ENCODE measurements at regions not wholly inside any gene's neighbourhood (a gene's known extent, or its start where the extent isn't known, plus 50 kb on each side); places are given as distances from the start of the nearest gene placed in this dataset.

GRCh38 chr4:186954956-186955355, 231.3 kb upstream of the FAT1 start:
- Histone ChIP-seq H3K4me3 (ENCODE audit: low read depth in 1 of 2, low read length in 1 of 2) (no peak overlapping the region), H3K36me3 (no peaks in the 10 kb centered on the region), H3K9me3 (no peaks in the 10 kb centered on the region), H3K4me1 (ENCODE audit: control insufficient read depth in 1 of 2, insufficient read depth in 1 of 2, low read depth in 1 of 2, low read length in 1 of 2) (no peaks in the 10 kb centered on the region), H3K27ac (no peak overlapping the region), H3K27me3 (no peaks in the 10 kb centered on the region)
- no peak for TF ChIP-seq CTCF (IDR thresholded peaks at IDR 0.05)

- Histone ChIP-seq H3K4me3 (ENCODE audit: low read depth in 1 of 2, low read length in 1 of 2) (no peak overlapping the region), H3K4me1 (ENCODE audit: control insufficient read depth in 1 of 2, insufficient read depth in 1 of 2, low read depth in 1 of 2, low read length in 1 of 2) (no peaks in the 10 kb centered on the region), H3K9me3 (no peaks in the 10 kb centered on the region), H3K36me3 (no peaks in the 10 kb centered on the region), H3K27ac (no peak overlapping the region), H3K27me3 (no peaks in the 10 kb centered on the region)
- TF ChIP-seq CTCF (IDR thresholded peaks at IDR 0.05) = no peak
Measured at GRCh38 chr4:186957952-186958555, 234.4 kb upstream of the FAT1 start.

GRCh38 chr4:186958726-186959350, 235.2 kb upstream of the FAT1 start:
- Histone ChIP-seq H3K4me1 (ENCODE audit: control insufficient read depth in 1 of 2, insufficient read depth in 1 of 2, low read depth in 1 of 2, low read length in 1 of 2) (no peaks in the 10 kb centered on the region), H3K27me3 (no peaks in the 10 kb centered on the region), H3K4me3 (ENCODE audit: low read depth in 1 of 2, low read length in 1 of 2) (no peak overlapping the region), H3K27ac (no peak overlapping the region), H3K9me3 (no peaks in the 10 kb centered on the region), H3K36me3 (no peaks in the 10 kb centered on the region)
- TF ChIP-seq CTCF (IDR thresholded peaks at IDR 0.05) = no peak

- Histone ChIP-seq H3K9me3 (no peaks in the 10 kb centered on the region), H3K4me1 (ENCODE audit: control insufficient read depth in 1 of 2, insufficient read depth in 1 of 2, low read depth in 1 of 2, low read length in 1 of 2) (no peaks in the 10 kb centered on the region), H3K27ac (no peak overlapping the region), H3K4me3 (ENCODE audit: low read depth in 1 of 2, low read length in 1 of 2) (no peak overlapping the region), H3K36me3 (no peaks in the 10 kb centered on the region), H3K27me3 (no peaks in the 10 kb centered on the region)
- TF ChIP-seq CTCF (IDR thresholded peaks at IDR 0.05) = no peak
Measured at GRCh38 chr4:186979961-186980745, 256.5 kb upstream of the FAT1 start.

GRCh38 chr4:186981161-186981560, 257.5 kb upstream of the FAT1 start:
- Histone ChIP-seq H3K4me3 (ENCODE audit: low read depth in 1 of 2, low read length in 1 of 2) (no peak overlapping the region), H3K4me1 (ENCODE audit: control insufficient read depth in 1 of 2, insufficient read depth in 1 of 2, low read depth in 1 of 2, low read length in 1 of 2) (no peaks in the 10 kb centered on the region), H3K9me3 (no peaks in the 10 kb centered on the region), H3K36me3 (no peaks in the 10 kb centered on the region), H3K27me3 (no peaks in the 10 kb centered on the region), H3K27ac (no peak overlapping the region)
- TF ChIP-seq CTCF (IDR thresholded peaks at IDR 0.05) = no peak

Data from neutrophil (primary cell).